ENCODE measurements at regions not wholly inside any gene's neighbourhood (a gene's known extent, or its start where the extent isn't known, plus 50 kb on each side); places are given as distances from the start of the nearest gene placed in this dataset.

DNA sequence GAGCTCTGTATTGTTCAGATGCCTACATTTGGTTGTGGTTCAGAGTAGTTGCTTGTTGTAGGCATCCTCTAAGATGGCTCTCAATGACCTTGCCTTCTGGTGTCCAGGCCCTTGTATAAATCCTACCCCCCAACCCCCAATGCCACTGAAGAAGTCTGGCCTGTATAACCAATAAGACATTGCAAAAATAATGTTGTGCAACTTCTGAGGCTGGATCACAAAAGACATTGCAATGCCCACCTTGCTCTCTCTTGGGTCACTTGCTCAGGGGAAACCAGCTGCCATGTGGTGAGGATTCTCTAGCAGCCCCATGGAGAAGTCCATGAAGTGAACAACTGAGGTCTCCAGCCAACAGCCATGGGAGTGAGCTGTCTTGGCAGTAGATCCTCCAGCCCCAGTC, 234.0 kb upstream of the TBX3 start:
- H3K27me3 ChIP-seq (ENCODE audit: control insufficient read depth in 3 of 3, insufficient read depth in 3 of 3, low read length in 2 of 3), result no peaks in the 10 kb centered on the region
- H3K9me3 ChIP-seq (ENCODE audit: control insufficient read depth in 4 of 4, insufficient read depth in 3 of 4, low read length in 3 of 4), result peaks cover 0 to 6% (median 0%) of the 10 kb centered on the region in 4 donors
- no peak overlapping the region for H3K4me3 ChIP-seq
- peaks cover 0 to 33% (median 5%) of the 10 kb centered on the region in 5 donors for H3K4me1 ChIP-seq (ENCODE audit: control insufficient read depth in 5 of 5, insufficient read depth in 5 of 5, low read length in 5 of 5)
- no peak overlapping the region for H3K27ac ChIP-seq (ENCODE audit: low read depth in 1 of 2, low read length in 1 of 2)
- ATAC-seq (ENCODE audit: insufficient read depth, low FRiP score), result no peak
- no peaks in the 10 kb centered on the region for H3K36me3 ChIP-seq (ENCODE audit: control insufficient read depth in 4 of 4, insufficient read depth in 4 of 4, low read length in 4 of 4)
- H3K9ac ChIP-seq (ENCODE audit: insufficient read depth in 1 of 2, low read length in 2 of 2), result no peak overlapping the region
- TF ChIP-seq, protein P1, sequence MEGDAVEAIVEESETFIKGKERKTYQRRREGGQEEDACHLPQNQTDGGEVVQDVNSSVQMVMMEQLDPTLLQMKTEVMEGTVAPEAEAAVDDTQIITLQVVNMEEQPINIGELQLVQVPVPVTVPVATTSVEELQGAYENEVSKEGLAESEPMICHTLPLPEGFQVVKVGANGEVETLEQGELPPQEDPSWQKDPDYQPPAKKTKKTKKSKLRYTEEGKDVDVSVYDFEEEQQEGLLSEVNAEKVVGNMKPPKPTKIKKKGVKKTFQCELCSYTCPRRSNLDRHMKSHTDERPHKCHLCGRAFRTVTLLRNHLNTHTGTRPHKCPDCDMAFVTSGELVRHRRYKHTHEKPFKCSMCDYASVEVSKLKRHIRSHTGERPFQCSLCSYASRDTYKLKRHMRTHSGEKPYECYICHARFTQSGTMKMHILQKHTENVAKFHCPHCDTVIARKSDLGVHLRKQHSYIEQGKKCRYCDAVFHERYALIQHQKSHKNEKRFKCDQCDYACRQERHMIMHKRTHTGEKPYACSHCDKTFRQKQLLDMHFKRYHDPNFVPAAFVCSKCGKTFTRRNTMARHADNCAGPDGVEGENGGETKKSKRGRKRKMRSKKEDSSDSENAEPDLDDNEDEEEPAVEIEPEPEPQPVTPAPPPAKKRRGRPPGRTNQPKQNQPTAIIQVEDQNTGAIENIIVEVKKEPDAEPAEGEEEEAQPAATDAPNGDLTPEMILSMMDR (IDR thresholded peaks at IDR 0.05; ENCODE audit: control extremely low read depth, extremely low read depth), result no peak
- DNase-seq, result no peak

DNA sequence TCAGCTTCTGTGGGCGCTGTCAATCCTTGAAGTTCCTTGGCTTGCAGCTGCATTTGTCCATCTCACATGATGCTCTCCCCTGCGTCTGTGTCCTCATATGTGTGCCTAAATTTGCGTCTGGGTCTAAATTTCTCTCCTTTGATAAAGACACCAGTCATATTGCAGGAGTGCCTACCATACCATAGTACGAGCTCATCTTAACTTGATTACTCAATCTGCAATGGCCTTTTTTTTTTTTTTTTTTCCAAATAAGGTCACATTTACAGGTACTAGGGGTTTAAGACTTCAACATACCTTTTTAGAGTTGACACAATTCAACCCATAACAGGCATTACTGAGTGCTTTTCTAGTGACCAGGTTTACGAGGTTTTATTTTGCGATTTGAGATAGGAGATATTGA, 233.3 kb upstream of the TBX3 start:
- H3K9ac ChIP-seq (ENCODE audit: insufficient read depth in 1 of 2, low read length in 2 of 2), result no peak overlapping the region
- no peak overlapping the region for H3K4me3 ChIP-seq
- H3K36me3 ChIP-seq (ENCODE audit: control insufficient read depth in 4 of 4, insufficient read depth in 4 of 4, low read length in 4 of 4), result no peaks in the 10 kb centered on the region
- peaks cover 0 to 33% (median 5%) of the 10 kb centered on the region in 5 donors for H3K4me1 ChIP-seq (ENCODE audit: control insufficient read depth in 5 of 5, insufficient read depth in 5 of 5, low read length in 5 of 5)
- no peak overlapping the region for H3K27ac ChIP-seq (ENCODE audit: low read depth in 1 of 2, low read length in 1 of 2)
- H3K27me3 ChIP-seq (ENCODE audit: control insufficient read depth in 3 of 3, insufficient read depth in 3 of 3, low read length in 2 of 3), result no peaks in the 10 kb centered on the region
- TF ChIP-seq, protein P1 (IDR thresholded peaks at IDR 0.05; ENCODE audit: control extremely low read depth, extremely low read depth), result no peak
- WGBS, 2 donors, result 85 to 86% methylated on average over 6 of the region's 6 CpGs
- ATAC-seq (ENCODE audit: insufficient read depth, low FRiP score), result no peak
- no peak for DNase-seq
- peaks cover 0 to 6% (median 0%) of the 10 kb centered on the region in 4 donors for H3K9me3 ChIP-seq (ENCODE audit: control insufficient read depth in 4 of 4, insufficient read depth in 3 of 4, low read length in 3 of 4)

DNA sequence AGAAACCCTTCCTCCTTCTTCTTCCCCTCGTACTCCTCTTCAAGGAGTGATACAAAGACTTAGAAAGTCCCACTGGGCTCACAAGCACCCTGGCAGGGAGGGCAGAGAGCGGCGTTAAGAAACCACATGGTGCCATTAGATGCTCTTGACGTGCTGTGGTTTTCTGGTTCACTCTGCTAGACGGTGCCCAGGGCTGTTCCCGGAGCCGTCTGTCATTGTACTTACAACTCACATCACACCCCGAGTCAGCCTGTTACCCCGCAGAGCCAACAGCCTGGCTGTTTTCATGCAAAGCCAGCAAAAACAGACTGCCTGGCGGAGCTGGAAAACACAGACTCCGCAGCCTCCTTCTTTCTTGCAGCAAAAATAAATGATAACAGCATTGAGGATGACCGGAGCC, 232.6 kb upstream of the TBX3 start:
- WGBS, 2 donors, result 67 to 76% methylated on average over 12 of the region's 12 CpGs
- H3K4me1 ChIP-seq (ENCODE audit: control insufficient read depth in 5 of 5, insufficient read depth in 5 of 5, low read length in 5 of 5), result peaks cover 0 to 33% (median 5%) of the 10 kb centered on the region in 5 donors
- TF ChIP-seq, protein P1 (IDR thresholded peaks at IDR 0.05; ENCODE audit: control extremely low read depth, extremely low read depth), result no peak
- H3K27ac ChIP-seq (ENCODE audit: low read depth in 1 of 2, low read length in 1 of 2), result no peak overlapping the region
- ATAC-seq (ENCODE audit: insufficient read depth, low FRiP score), result no peak
- H3K9ac ChIP-seq (ENCODE audit: insufficient read depth in 1 of 2, low read length in 2 of 2), result no peak overlapping the region
- no peak overlapping the region for H3K4me3 ChIP-seq
- H3K27me3 ChIP-seq (ENCODE audit: control insufficient read depth in 3 of 3, insufficient read depth in 3 of 3, low read length in 2 of 3), result no peaks in the 10 kb centered on the region
- peak; percentile 51 to 78 (median 67) for DNase-seq
- no peaks in the 10 kb centered on the region for H3K36me3 ChIP-seq (ENCODE audit: control insufficient read depth in 4 of 4, insufficient read depth in 4 of 4, low read length in 4 of 4)
- H3K9me3 ChIP-seq (ENCODE audit: control insufficient read depth in 4 of 4, insufficient read depth in 3 of 4, low read length in 3 of 4), result peaks cover 0 to 6% (median 0%) of the 10 kb centered on the region in 4 donors

DNA sequence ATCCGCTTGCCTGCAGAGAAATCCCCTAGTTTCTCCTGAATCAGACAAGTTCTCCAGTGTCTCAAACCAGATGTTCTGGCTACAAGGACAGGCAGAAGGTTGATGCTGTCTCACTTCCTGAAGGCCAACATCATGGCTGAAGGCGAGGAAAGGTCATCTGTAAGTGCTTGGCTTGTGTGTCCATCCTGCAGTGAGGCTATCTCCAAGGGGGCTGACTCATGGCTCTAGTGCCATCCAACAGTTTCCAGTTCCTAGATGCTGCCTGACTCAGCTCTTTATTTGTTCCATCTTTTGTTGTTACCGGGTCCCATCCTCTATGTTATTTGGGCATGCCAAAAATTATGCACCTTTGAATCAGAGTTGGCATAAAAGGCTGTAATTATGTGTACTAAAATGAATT, 232.1 kb upstream of the TBX3 start:
- H3K27me3 ChIP-seq (ENCODE audit: control insufficient read depth in 3 of 3, insufficient read depth in 3 of 3, low read length in 2 of 3), result no peaks in the 10 kb centered on the region
- DNase-seq (peak in 1 of 3 donors; percentile 40), ATAC-seq (ENCODE audit: insufficient read depth, low FRiP score) (no peak)
- no peaks in the 10 kb centered on the region for H3K36me3 ChIP-seq (ENCODE audit: control insufficient read depth in 4 of 4, insufficient read depth in 4 of 4, low read length in 4 of 4)
- H3K9me3 ChIP-seq (ENCODE audit: control insufficient read depth in 4 of 4, insufficient read depth in 3 of 4, low read length in 3 of 4), result peaks cover 0 to 6% (median 0%) of the 10 kb centered on the region in 4 donors
- no peak overlapping the region for H3K4me3 ChIP-seq
- WGBS, 2 donors, result 88 to 94% methylated on average over 3 of the region's 3 CpGs
- H3K9ac ChIP-seq (ENCODE audit: insufficient read depth in 1 of 2, low read length in 2 of 2), result no peak overlapping the region
- H3K27ac ChIP-seq (ENCODE audit: low read depth in 1 of 2, low read length in 1 of 2), result no peak overlapping the region
- peaks cover 0 to 33% (median 3%) of the 10 kb centered on the region in 5 donors for H3K4me1 ChIP-seq (ENCODE audit: control insufficient read depth in 5 of 5, insufficient read depth in 5 of 5, low read length in 5 of 5)
- TF ChIP-seq, protein P1 (IDR thresholded peaks at IDR 0.05; ENCODE audit: control extremely low read depth, extremely low read depth), result no peak
